ENCODE measurements at regions not wholly inside any gene's neighbourhood (a gene's known extent, or its start where the extent isn't known, plus 50 kb on each side); places are given as distances from the start of the nearest gene placed in this dataset.
"Not testable (repeated sequence)": the region's sequence is repeated elsewhere in the genome, so short reads cannot be mapped to it uniquely, and the experiment has no call there.

- DNase-seq (ENCODE audit: low read depth) = not testable (repeated sequence)
Measured at GRCh38 chr5:118284230-118284629, 704.1 kb downstream of the DTWD2 start.

- not testable (repeated sequence) for DNase-seq (ENCODE audit: low read depth)
Measured at GRCh38 chr5:118282480-118283038, 705.8 kb downstream of the DTWD2 start.

GRCh38 chr5:118279540-118280294, 708.6 kb downstream of the DTWD2 start:
- DNase-seq (ENCODE audit: low read depth) = no peak

GRCh38 chr5:118270526-118270925, 717.8 kb downstream of the DTWD2 start:
- DNase-seq (ENCODE audit: low read depth) = no peak

GRCh38 chr5:118258223-118258622, 730.1 kb downstream of the DTWD2 start:
- DNase-seq (ENCODE audit: low read depth) = no peak

- no peak for DNase-seq (ENCODE audit: low read depth)
Measured at GRCh38 chr5:118257066-118257465, 731.3 kb downstream of the DTWD2 start.

GRCh38 chr5:118253225-118254061, 734.9 kb downstream of the DTWD2 start:
- no peak for DNase-seq (ENCODE audit: low read depth)

GRCh38 chr5:118249386-118249785, 739.0 kb downstream of the DTWD2 start:
- DNase-seq (ENCODE audit: low read depth) = no peak

- no peak for DNase-seq (ENCODE audit: low read depth)
Measured at GRCh38 chr5:118247458-118247857, 740.9 kb downstream of the DTWD2 start.

- no peak for DNase-seq (ENCODE audit: low read depth)
Measured at GRCh38 chr5:118243613-118244012, 744.7 kb downstream of the DTWD2 start.

GRCh38 chr5:118243068-118243467, 745.3 kb downstream of the DTWD2 start:
- no peak for DNase-seq (ENCODE audit: low read depth)

GRCh38 chr5:118236108-118236849, 752.1 kb downstream of the DTWD2 start:
- no peak for DNase-seq (ENCODE audit: low read depth)

- no peak for DNase-seq (ENCODE audit: low read depth)
Measured at GRCh38 chr5:118233606-118234005, 754.7 kb downstream of the DTWD2 start.

- DNase-seq (ENCODE audit: low read depth) = no peak
Measured at GRCh38 chr5:118228489-118228888, 759.9 kb downstream of the DTWD2 start.

GRCh38 chr5:118224546-118224945, 763.8 kb downstream of the DTWD2 start:
- no peak for DNase-seq (ENCODE audit: low read depth)

GRCh38 chr5:118220556-118221195, 767.7 kb downstream of the DTWD2 start:
- no peak for DNase-seq (ENCODE audit: low read depth)

- DNase-seq (ENCODE audit: low read depth) = no peak
Measured at GRCh38 chr5:118211606-118212005, 776.7 kb downstream of the DTWD2 start.

- no peak for DNase-seq (ENCODE audit: low read depth)
Measured at GRCh38 chr5:118208031-118208453, 780.3 kb downstream of the DTWD2 start.

GRCh38 chr5:118199801-118200200, 788.5 kb downstream of the DTWD2 start:
- no peak for DNase-seq (ENCODE audit: low read depth)

GRCh38 chr5:118196229-118196628, 792.1 kb downstream of the DTWD2 start:
- no peak for DNase-seq (ENCODE audit: low read depth)

GRCh38 chr5:118195211-118195610, 793.1 kb downstream of the DTWD2 start:
- no peak for DNase-seq (ENCODE audit: low read depth)

Measured in M059J (cell line).